HG03108 (cell line): ENCODE measurements at regions not wholly inside any gene's neighbourhood (a gene's known extent, or its start where the extent isn't known, plus 50 kb on each side); places are given as distances from the start of the nearest gene placed in this dataset.

Experiments
- ATAC-seq: cut with Tn5 transposase; IDR thresholded peaks from one replicate; pipeline ENCODE4 v1.9.1; 2021; ENCODE audit warnings: moderate library complexity; ENCODE audit not compliant: unreplicated experiment

DNA sequence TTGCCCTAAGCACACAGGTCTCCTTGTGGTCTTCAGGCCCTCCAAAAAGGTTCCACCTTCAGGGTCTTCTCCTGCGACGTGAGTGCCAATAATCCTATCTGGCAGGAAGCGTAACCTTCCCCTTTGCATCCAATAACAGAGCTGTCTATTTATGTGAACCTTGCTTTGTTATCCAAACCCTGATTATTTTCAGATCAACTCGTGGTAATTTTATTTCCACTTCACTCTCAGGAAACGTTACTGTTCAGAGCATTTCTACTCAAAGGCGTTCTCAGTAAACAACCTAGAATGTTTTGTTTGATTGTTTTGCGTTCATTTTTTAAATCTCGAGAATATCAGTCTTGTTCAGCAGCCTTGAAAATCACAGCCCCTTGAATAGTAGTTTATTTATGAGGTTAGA lies 232.3 kb upstream of the KLF6 start:
- no peak for ATAC-seq

DNA sequence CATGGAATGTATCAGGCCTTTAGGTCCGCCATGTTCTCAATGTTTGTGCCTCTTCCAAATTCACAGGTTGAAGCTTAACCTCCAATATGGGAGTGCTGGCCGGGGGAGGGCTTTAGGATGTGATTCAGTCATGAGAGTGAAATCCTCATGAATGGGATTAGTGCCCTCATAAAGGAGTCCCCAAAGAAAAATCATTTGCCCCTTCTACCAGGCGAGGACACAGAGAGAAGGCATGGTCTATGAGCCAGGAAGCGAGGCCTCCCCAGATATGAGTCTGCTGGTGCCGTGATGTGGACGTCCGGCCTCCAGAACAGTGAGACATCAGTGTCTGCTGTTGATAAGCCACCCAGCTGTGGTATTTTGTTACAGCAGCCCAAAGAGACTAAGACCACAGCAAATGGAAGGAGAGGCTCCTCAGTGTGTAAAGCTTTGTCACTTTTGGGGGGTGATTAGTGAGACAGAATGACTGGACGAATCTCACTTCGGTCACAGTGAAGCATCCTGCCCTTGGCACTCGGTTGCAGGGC lies 231.3 kb upstream of the KLF6 start:
- no peak for ATAC-seq

- peak; percentile 58 for ATAC-seq
Observed at GRCh38 chr10:4013651-4014121, 228.7 kb upstream of the KLF6 start.

DNA sequence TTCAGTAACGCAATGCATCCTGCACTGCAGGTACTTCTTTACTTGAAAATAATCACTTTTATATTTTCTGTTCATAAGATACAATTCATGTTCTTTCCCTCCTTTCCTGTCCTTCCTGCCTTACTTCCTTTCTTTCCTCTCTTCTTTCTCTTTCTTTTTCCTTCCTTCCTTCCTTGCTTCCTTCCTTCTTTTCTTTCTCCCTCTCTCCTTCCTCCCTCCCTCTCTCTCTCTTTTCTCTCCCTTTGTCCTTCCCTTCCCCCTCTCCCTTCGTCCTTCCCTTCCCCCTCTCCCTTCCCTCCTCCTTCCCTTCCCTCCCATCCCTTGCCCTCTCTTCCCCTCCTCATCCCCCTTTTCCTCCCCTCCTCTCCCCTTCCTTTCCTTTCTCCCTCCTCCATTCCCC lies 227.8 kb upstream of the KLF6 start:
- no peak for ATAC-seq

- no peak for ATAC-seq
Observed at GRCh38 chr10:4011136-4011812, 226.3 kb upstream of the KLF6 start.

DNA sequence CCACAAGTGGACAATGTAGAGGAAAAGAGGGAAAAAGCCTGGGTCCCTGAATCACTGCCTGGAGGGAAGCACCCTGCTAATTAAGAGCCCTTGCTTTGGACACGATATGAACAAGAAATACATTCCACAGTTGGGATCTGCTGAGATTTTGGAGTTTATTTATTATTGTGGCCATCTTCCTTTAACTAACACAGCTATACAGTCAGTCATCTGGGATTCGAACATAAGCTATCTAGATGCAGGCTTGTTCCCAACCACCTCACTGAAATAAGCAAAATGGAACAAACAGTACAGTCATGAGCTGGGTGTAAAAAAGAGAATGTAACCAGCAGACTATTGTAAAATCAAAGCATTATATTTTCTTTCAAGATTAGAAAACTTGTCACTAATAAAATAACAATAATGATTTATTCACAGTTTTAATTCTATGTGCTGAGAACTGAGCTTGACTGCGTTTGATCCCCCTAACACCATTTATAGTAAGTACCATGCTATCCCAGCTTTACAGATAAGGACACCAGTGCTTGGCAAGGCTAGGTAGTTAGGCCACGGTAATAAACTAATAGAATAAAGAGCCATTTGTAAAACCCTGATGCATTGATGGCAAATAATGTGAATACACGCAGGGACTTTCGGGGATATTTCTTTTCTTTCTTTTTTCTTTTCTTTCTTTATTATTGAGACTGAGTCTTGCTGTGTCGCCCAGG lies 223.8 kb upstream of the KLF6 start:
- no peak for ATAC-seq

GRCh38 chr10:4007771-4008170 lies 222.8 kb upstream of the KLF6 start:
- ATAC-seq = no peak

GRCh38 chr10:4006858-4007257 lies 221.8 kb upstream of the KLF6 start:
- ATAC-seq = no peak

GRCh38 chr10:4006051-4006450 lies 221.0 kb upstream of the KLF6 start:
- ATAC-seq = no peak

GRCh38 chr10:4004990-4005389 lies 220.0 kb upstream of the KLF6 start:
- no peak for ATAC-seq

GRCh38 chr10:4004144-4004543 lies 219.1 kb upstream of the KLF6 start:
- ATAC-seq = no peak

- no peak for ATAC-seq
Observed at GRCh38 chr10:4003348-4003973, 218.5 kb upstream of the KLF6 start.

DNA sequence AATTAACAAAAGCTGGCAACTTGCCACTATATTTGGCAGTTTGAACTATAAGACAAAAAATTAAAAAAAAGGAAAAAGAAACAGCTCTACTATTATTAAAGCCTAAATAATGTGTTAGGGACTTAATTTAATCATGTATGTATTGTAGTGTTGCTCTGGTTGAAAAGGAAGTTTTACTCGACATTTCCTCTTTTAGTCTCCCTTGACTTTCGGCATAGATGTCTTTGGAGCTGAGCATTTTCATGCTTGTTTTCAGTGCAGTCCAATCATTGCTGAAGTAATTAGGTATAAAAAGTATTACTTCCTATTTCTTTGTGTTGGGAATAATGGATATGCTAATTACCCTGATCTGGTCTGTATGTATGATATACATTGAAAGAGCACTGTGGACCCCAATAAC lies 216.8 kb upstream of the KLF6 start:
- ATAC-seq = no peak

GRCh38 chr10:3999642-4000041 lies 214.6 kb upstream of the KLF6 start:
- no peak for ATAC-seq

GRCh38 chr10:3996697-3997096 lies 211.7 kb upstream of the KLF6 start:
- ATAC-seq = no peak

- no peak for ATAC-seq
Observed at GRCh38 chr10:3995302-3996210, 210.5 kb upstream of the KLF6 start.

- no peak for ATAC-seq
Observed at GRCh38 chr10:3992382-3993178, 207.6 kb upstream of the KLF6 start.

GRCh38 chr10:3990307-3990706 lies 205.3 kb upstream of the KLF6 start:
- ATAC-seq = no peak

DNA sequence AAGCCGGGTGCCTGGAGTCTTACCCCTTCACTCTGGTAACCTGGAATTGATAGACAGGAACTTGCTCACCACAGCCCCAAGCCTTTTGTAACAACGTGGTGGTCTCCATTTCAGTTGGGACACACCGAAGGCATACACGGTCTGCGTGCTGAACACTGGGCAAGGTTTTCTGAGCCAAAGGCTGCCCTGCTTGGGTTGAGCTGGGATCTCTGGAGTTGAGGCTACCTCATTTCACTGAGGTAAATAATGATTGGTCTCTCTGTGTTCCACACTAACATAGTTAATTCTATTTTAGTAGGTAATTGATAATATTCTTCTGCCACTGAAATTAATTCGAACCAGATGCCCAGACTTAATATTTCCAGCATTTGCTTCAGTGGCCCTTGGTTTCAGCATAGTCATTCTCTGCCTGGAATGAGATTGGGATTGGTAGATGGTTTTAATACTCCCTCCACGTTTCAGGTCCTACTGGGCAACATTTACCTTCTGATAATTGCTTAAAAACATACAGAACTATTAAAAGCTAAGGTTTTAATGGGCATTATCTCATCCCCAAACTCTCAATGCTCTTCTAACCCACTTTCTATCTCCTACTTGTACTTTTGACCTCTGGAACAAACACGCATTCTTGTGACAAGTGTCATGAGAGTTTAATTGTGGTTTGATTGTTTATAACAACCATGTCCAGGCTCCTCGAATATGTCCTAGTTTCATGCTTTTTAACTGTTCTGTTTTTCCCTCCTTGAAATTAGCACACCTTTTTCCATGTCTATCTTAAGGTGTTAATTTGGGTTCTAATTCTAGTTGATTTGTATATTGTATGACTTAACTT lies 202.3 kb upstream of the KLF6 start:
- no peak for ATAC-seq
